ENCODE measurements at regions not wholly inside any gene's neighbourhood (a gene's known extent, or its start where the extent isn't known, plus 50 kb on each side); places are given as distances from the start of the nearest gene placed in this dataset.

DNA sequence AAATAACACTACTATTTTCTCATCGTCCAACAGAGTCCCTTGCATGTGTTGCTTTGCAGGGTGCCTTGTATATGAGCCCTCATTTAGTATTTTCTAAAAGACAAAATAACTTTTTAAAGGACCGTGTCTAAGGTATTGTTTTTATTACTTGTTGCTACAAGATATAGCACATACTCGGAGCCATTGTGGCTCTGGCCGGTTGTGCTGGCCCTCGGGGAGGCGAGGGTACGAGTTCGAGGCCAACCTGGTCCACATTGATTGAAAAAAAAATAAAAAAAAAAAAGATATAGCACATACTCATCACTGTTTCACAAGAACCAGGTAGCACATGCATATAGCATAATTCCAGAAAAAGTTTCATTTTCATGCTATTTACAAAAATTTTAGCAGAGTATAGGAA, 869.2 kb downstream of the MRPL39 start:
- Histone ChIP-seq H3K4me1 (ENCODE audit: insufficient read depth) (no peaks in the 10 kb centered on the region), H3K27ac (no peak overlapping the region), H3K27me3 (no peaks in the 10 kb centered on the region), H3K4me3 (no peak overlapping the region), H3K36me3 (no peaks in the 10 kb centered on the region), H3K9me3 (no peaks in the 10 kb centered on the region)
- DNase-seq = no peak
- no peak for TF ChIP-seq EP300 (IDR thresholded peaks at IDR 0.05)
- TF ChIP-seq CTCF (IDR thresholded peaks at IDR 0.05) = no peak
- intact Hi-C loops (cut with DNase I) = no loop called here
- WGBS, 3 donors = 74 to 78% (median 76%) methylated on average over 8 of the region's 8 CpGs

DNA sequence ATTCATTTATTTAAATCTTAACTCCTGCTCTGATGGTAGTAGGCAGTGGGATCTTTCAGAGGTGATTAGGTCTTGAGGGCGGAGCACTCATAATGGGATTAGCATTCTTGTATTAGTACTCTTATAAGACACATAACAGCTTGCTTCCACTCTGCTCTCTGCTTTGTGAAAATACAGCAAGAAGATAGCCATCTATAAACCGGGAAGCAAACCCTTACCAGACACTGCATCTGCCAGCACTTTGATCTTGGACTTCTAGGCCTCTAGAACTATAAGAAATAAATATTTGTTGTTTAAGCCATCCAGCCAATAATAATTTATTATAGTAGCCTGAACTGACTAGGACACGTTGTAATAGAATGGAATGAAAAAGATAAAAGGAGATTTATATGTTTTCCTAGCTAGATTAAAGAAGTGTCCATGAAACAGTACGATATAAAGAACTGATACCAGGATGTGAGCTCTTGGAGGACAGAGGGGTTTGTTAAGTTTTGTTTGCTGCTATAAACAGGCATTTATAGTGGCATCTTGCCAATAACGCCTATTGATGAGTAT, 869.9 kb downstream of the MRPL39 start:
- DNase-seq = no peak
- intact Hi-C loops (cut with DNase I) = no loop called here
- WGBS, 3 donors = 28 to 35% (median 29%) methylated on average over 5 of the region's 5 CpGs

DNA sequence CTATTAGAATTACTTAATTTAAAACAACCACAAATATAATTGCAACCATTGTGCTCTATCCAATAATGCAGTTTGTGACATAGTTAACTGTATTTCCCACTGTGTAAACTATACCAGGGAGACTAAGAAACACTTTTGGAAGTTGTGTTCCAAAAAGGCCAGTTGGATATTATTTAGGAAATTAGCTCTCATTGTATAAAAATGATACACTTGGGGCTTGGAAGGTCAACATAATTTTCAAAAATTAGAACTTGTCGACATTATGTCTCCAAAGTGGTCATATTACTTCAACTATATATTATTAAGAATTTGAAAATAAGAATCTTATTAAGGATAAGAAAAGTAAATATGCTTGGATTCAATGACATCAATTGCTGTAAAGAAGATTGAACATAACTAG, 876.6 kb downstream of the MRPL39 start:
- no peak for DNase-seq
- no peaks in the 10 kb centered on the region for H3K4me1 ChIP-seq (ENCODE audit: insufficient read depth)
- H3K27me3 ChIP-seq = no peaks in the 10 kb centered on the region
- TF ChIP-seq POLR2A (IDR thresholded peaks at IDR 0.05) (no peak), CTCF (IDR thresholded peaks at IDR 0.05) (no peak)
- H3K36me3 ChIP-seq = no peaks in the 10 kb centered on the region
- WGBS, 3 donors = 54 to 80% (median 60%) methylated on average over 1 of the region's 1 CpG
- H3K27ac ChIP-seq = no peak overlapping the region
- intact Hi-C loops (cut with DNase I) = no loop called here
- H3K9me3 ChIP-seq = no peaks in the 10 kb centered on the region
- no peak overlapping the region for H3K4me3 ChIP-seq

More for the DNA sequence above, 869.9 kb downstream of the MRPL39 start:
- TF ChIP-seq EP300 (IDR thresholded peaks at IDR 0.05) (no peak), POLR2A (IDR thresholded peaks at IDR 0.05) (no peak), CTCF (IDR thresholded peaks at IDR 0.05) (no peak)
- Histone ChIP-seq H3K4me1 (ENCODE audit: insufficient read depth) (no peaks in the 10 kb centered on the region), H3K27ac (no peak overlapping the region), H3K27me3 (no peaks in the 10 kb centered on the region), H3K4me3 (no peak overlapping the region), H3K36me3 (no peaks in the 10 kb centered on the region), H3K9me3 (no peaks in the 10 kb centered on the region)

GRCh38 chr21:24729568-24729967, 877.7 kb downstream of the MRPL39 start:
- Histone ChIP-seq H3K4me3 (no peak overlapping the region), H3K9me3 (no peaks in the 10 kb centered on the region), H3K27me3 (no peaks in the 10 kb centered on the region), H3K4me1 (ENCODE audit: insufficient read depth) (no peaks in the 10 kb centered on the region), H3K27ac (no peak overlapping the region), H3K36me3 (no peaks in the 10 kb centered on the region)
- TF ChIP-seq POLR2A (IDR thresholded peaks at IDR 0.05) = no peak
- TF ChIP-seq EP300 (IDR thresholded peaks at IDR 0.05) = no peak
- TF ChIP-seq CTCF (IDR thresholded peaks at IDR 0.05) = no peak
- WGBS, 3 donors = 66 to 69% (median 68%) methylated on average over 3 of the region's 3 CpGs
- no peak for DNase-seq
- intact Hi-C loops (cut with DNase I) = no loop called here
